GM23338 (cell line): ENCODE measurements at regions not wholly inside any gene's neighbourhood (a gene's known extent, or its start where the extent isn't known, plus 50 kb on each side); places are given as distances from the start of the nearest gene placed in this dataset.

Experiments
- CREB1 ChIP-seq: fragments of 250-450 bp; sonication (Bioruptor Pico); IDR thresholded peaks from 2 replicates; pipeline ENCODE4 v1.5.0; 2020; ENCODE audit warnings: low read depth, mild to moderate bottlenecking, moderate library complexity
- EZH2 ChIP-seq: fragments of 200-600 bp; sonication (generic); IDR thresholded peaks from one replicate; pipeline ENCODE4 v1.8.0; 2017; ENCODE audit warnings: antibody characterized with exemption, mild to moderate bottlenecking, low read depth; ENCODE audit not compliant: unreplicated experiment
- EZH2phosphoT487 ChIP-seq: fragments of 200-600 bp; sonication (generic); IDR thresholded peaks from one replicate; pipeline ENCODE4 v1.8.1; 2018; ENCODE audit warnings: antibody characterized with exemption; ENCODE audit not compliant: unreplicated experiment
- JUNB ChIP-seq: IDR thresholded peaks from one replicate; pipeline ENCODE4 v1.6.1; 2016; ENCODE audit warnings: antibody characterized with exemption; ENCODE audit not compliant: unreplicated experiment
- NANOG ChIP-seq: IDR thresholded peaks from 2 replicates; pipeline ENCODE4 v1.6.1; 2016; ENCODE audit warnings: antibody characterized with exemption, borderline replicate concordance
- POLR2AphosphoS5 ChIP-seq: IDR thresholded peaks from 2 replicates; pipeline ENCODE4 v1.6.1; 2016; ENCODE audit warnings: antibody characterized with exemption, low read depth
- REST ChIP-seq: IDR thresholded peaks from one replicate; pipeline ENCODE4 v1.6.1; 2018; ENCODE audit warnings: antibody characterized with exemption; ENCODE audit not compliant: unreplicated experiment
- STAT1 ChIP-seq: IDR thresholded peaks from one replicate; pipeline ENCODE4 v1.6.1; 2016; ENCODE audit warnings: antibody characterized with exemption; ENCODE audit not compliant: unreplicated experiment
- ZNF114 ChIP-seq: fragments of 250-450 bp; sonication (Bioruptor Pico); IDR thresholded peaks from 2 replicates; pipeline ENCODE4 v1.5.0; 2020; ENCODE audit warnings: mild to moderate bottlenecking, moderate library complexity
- ZNF331 ChIP-seq: fragments of 250-450 bp; sonication (Bioruptor Pico); IDR thresholded peaks from 2 replicates; pipeline ENCODE4 v1.5.0; 2020; ENCODE audit warnings: low read depth, mild to moderate bottlenecking, moderate library complexity
- ZNF462 ChIP-seq: fragments of 250-450 bp; sonication (Bioruptor Pico); IDR thresholded peaks from 2 replicates; pipeline ENCODE4 v1.5.0; 2020; ENCODE audit warnings: mild to moderate bottlenecking, moderate library complexity
- TF ChIP-seq, protein P1 (sequence below), 2 experiments: fragments of 200-600 bp in 1 of 2; sonication (generic) in 1 of 2; conservative IDR thresholded peaks; 2 replicates each; pipeline versions ENCODE4 v1.5.1 to v1.6.1; 2016 to 2017; ENCODE audit warnings: antibody characterized with exemption in 2 of 2, low read depth in 2 of 2, mild to moderate bottlenecking in 2 of 2, moderate library complexity in 1 of 2

GRCh38 chr5:105874316-105874715, 1796.4 kb downstream of the EFNA5 start:
- TF ChIP-seq, protein P1, sequence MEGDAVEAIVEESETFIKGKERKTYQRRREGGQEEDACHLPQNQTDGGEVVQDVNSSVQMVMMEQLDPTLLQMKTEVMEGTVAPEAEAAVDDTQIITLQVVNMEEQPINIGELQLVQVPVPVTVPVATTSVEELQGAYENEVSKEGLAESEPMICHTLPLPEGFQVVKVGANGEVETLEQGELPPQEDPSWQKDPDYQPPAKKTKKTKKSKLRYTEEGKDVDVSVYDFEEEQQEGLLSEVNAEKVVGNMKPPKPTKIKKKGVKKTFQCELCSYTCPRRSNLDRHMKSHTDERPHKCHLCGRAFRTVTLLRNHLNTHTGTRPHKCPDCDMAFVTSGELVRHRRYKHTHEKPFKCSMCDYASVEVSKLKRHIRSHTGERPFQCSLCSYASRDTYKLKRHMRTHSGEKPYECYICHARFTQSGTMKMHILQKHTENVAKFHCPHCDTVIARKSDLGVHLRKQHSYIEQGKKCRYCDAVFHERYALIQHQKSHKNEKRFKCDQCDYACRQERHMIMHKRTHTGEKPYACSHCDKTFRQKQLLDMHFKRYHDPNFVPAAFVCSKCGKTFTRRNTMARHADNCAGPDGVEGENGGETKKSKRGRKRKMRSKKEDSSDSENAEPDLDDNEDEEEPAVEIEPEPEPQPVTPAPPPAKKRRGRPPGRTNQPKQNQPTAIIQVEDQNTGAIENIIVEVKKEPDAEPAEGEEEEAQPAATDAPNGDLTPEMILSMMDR (conservative IDR thresholded peaks at IDR 0.05; ENCODE audit: low read depth in 2 of 2) = no peak
- TF ChIP-seq POLR2AphosphoS5 (no peak), EZH2phosphoT487 (no peak), JUNB (no peak), REST (no peak), NANOG (no peak), EZH2 (no peak), ZNF114 (CRISPR knock-in tag) (no peak), CREB1 (no peak), ZNF462 (CRISPR knock-in tag) (no peak), STAT1 (no peak), ZNF331 (no peak)
